Erythroblast (primary cell): ENCODE measurements at regions not wholly inside any gene's neighbourhood (a gene's known extent, or its start where the extent isn't known, plus 50 kb on each side); places are given as distances from the start of the nearest gene placed in this dataset.

Experiments
- GATA1 ChIP-seq: IDR thresholded peaks from 2 replicates; pipeline ENCODE4 v1.6.1; 2011; ENCODE audit warnings: low read depth, mild to moderate bottlenecking, control low read depth, low read length, moderate library complexity
- POLR2A ChIP-seq: IDR thresholded peaks from 2 replicates; pipeline ENCODE4 v1.6.1; 2011; ENCODE audit warnings: mild to moderate bottlenecking, low read length

DNA sequence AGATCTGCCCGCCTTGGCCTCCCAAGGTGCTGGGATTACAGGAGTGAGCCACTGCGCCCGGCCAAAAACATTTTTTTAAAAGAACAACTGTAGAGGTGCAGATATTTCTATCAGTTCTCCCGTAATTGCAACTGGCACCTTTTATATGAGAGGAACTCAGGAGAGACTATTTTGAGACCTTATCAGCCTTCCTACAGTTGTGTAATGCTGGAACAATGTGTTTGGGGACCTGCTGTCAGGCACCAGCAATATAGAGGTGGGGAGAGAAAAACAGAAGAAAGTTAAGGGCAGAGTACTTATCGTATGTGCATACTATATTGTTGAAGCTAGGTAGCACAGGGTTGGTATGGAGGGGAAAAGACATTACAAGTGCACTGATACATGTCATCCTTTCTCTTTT, 343.8 kb upstream of the ANKRD30A start:
- TF ChIP-seq POLR2A (no peak), GATA1 (no peak)
